IMR-90 (cell line): ENCODE measurements at regions not wholly inside any gene's neighbourhood (a gene's known extent, or its start where the extent isn't known, plus 50 kb on each side); places are given as distances from the start of the nearest gene placed in this dataset.

ENCODE experiments used
- BHLHE40 ChIP-seq: fragments of 150-350 bp; IDR thresholded peaks from 2 replicates; pipeline ENCODE4 v1.6.1; 2016; ENCODE audit warnings: mild to moderate bottlenecking, low read depth, low read length
- CEBPB ChIP-seq: IDR thresholded peaks from 2 replicates; pipeline ENCODE4 v1.6.1; 2012; ENCODE audit warnings: low read depth, low read length, improper control_type of control experiment
- FOS ChIP-seq: fragments of 150-350 bp; IDR thresholded peaks from 2 replicates; pipeline ENCODE4 v1.6.1; 2016; ENCODE audit warnings: low read depth, low read length
- MAFK ChIP-seq: IDR thresholded peaks from 2 replicates; pipeline ENCODE4 v1.6.1; 2012; ENCODE audit warnings: low read depth, low read length, improper control_type of control experiment
- MAZ ChIP-seq: IDR thresholded peaks from 2 replicates; pipeline ENCODE4 v1.6.1; 2012; ENCODE audit warnings: low read depth, mild to moderate bottlenecking, low read length, improper control_type of control experiment, moderate library complexity, borderline replicate concordance
- MXI1 ChIP-seq: IDR thresholded peaks from 2 replicates; pipeline ENCODE4 v1.6.1; 2012; ENCODE audit warnings: low read depth, mild to moderate bottlenecking, low read length, moderate library complexity, borderline replicate concordance
- POLR2A ChIP-seq: IDR thresholded peaks from 2 replicates; pipeline ENCODE4 v1.6.1; 2012; ENCODE audit warnings: mild to moderate bottlenecking, low read depth, low read length
- RAD21 ChIP-seq: IDR thresholded peaks from 2 replicates; pipeline ENCODE4 v1.6.1; 2012; ENCODE audit warnings: low read length, improper control_type of control experiment
- RFX5 ChIP-seq: IDR thresholded peaks from 2 replicates; pipeline ENCODE4 v1.8.0; 2012; ENCODE audit warnings: low read depth, mild to moderate bottlenecking, low read length, moderate library complexity
- SMC3 ChIP-seq: fragments of 150-350 bp; IDR thresholded peaks from 2 replicates; pipeline ENCODE4 v1.6.1; 2016; ENCODE audit warnings: low read depth, mild to moderate bottlenecking, antibody characterized with exemption, low read length, moderate library complexity
- TF ChIP-seq, protein P1 (sequence below): conservative IDR thresholded peaks from 2 replicates; pipeline ENCODE4 v1.5.1; 2012; ENCODE audit warnings: mild to moderate bottlenecking, low read depth, low read length, improper control_type of control experiment
- TF ChIP-seq, protein P2 (sequence below): fragments of 150-350 bp; IDR thresholded peaks from 2 replicates; pipeline ENCODE4 v1.6.1; 2016; ENCODE audit warnings: low read depth, mild to moderate bottlenecking, low read length, moderate library complexity, borderline replicate concordance
- TF ChIP-seq, protein P3 (sequence below): fragments of 150-350 bp; IDR thresholded peaks from 2 replicates; pipeline ENCODE4 v1.6.1; 2017; ENCODE audit warnings: mild to moderate bottlenecking, antibody characterized with exemption, low read length, low read depth

DNA sequence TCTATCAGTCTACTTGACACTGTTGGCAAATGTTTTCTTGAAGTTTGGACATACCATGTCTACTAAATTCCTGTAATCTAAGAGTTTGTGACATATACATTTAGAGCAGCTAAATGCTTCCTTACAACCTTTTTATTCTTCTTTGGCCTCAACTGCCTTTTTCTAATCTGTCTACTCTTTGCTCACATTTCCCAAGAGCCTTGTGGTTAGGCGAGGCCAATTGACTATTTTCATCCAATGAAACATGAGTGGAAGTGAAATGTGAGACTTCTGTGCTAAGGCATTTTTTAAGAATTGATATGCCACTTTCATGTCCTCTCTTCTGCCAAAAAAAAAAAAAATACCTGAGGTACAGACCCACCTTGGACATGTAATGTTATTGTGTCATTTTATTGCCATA lies 158.2 kb upstream of the MCHR2 start:
- no peak for TF ChIP-seq MAFK
- TF ChIP-seq, protein P1, sequence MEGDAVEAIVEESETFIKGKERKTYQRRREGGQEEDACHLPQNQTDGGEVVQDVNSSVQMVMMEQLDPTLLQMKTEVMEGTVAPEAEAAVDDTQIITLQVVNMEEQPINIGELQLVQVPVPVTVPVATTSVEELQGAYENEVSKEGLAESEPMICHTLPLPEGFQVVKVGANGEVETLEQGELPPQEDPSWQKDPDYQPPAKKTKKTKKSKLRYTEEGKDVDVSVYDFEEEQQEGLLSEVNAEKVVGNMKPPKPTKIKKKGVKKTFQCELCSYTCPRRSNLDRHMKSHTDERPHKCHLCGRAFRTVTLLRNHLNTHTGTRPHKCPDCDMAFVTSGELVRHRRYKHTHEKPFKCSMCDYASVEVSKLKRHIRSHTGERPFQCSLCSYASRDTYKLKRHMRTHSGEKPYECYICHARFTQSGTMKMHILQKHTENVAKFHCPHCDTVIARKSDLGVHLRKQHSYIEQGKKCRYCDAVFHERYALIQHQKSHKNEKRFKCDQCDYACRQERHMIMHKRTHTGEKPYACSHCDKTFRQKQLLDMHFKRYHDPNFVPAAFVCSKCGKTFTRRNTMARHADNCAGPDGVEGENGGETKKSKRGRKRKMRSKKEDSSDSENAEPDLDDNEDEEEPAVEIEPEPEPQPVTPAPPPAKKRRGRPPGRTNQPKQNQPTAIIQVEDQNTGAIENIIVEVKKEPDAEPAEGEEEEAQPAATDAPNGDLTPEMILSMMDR = no peak
- no peak for TF ChIP-seq POLR2A
- TF ChIP-seq MAZ = no peak
- TF ChIP-seq CEBPB = no peak
- no peak for TF ChIP-seq RAD21
- no peak for TF ChIP-seq BHLHE40
- no peak for TF ChIP-seq MXI1
- TF ChIP-seq, protein P2, sequence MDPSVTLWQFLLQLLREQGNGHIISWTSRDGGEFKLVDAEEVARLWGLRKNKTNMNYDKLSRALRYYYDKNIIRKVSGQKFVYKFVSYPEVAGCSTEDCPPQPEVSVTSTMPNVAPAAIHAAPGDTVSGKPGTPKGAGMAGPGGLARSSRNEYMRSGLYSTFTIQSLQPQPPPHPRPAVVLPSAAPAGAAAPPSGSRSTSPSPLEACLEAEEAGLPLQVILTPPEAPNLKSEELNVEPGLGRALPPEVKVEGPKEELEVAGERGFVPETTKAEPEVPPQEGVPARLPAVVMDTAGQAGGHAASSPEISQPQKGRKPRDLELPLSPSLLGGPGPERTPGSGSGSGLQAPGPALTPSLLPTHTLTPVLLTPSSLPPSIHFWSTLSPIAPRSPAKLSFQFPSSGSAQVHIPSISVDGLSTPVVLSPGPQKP = no peak
- no peak for TF ChIP-seq SMC3
- TF ChIP-seq, protein P3, sequence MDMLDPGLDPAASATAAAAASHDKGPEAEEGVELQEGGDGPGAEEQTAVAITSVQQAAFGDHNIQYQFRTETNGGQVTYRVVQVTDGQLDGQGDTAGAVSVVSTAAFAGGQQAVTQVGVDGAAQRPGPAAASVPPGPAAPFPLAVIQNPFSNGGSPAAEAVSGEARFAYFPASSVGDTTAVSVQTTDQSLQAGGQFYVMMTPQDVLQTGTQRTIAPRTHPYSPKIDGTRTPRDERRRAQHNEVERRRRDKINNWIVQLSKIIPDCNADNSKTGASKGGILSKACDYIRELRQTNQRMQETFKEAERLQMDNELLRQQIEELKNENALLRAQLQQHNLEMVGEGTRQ = no peak
- TF ChIP-seq FOS = no peak
- TF ChIP-seq RFX5 = no peak
